IPS-NIHi7 (cell line): ENCODE measurements at regions not wholly inside any gene's neighbourhood (a gene's known extent, or its start where the extent isn't known, plus 50 kb on each side); places are given as distances from the start of the nearest gene placed in this dataset.
"Not testable (repeated sequence)": the region's sequence is repeated elsewhere in the genome, so short reads cannot be mapped to it uniquely, and the experiment has no call there.

ENCODE experiments used
- DNase-seq: peaks from one replicate; pipeline ENCODE4 v3.0.0; 2012; ENCODE audit warnings: mixed read lengths; ENCODE audit errors: extremely low spot score

GRCh38 chr3:18988614-18989229 is 159.6 kb upstream of the KCNH8 start:
- DNase-seq, result peak; percentile 42

GRCh38 chr3:18987862-18988447 is 160.4 kb upstream of the KCNH8 start:
- DNase-seq, result no peak

- no peak for DNase-seq
These were observed 161.2 kb upstream of the KCNH8 start for GRCh38 chr3:18987070-18987469.

- no peak for DNase-seq
These were observed 165.4 kb upstream of the KCNH8 start for GRCh38 chr3:18982920-18983319.

- not testable (repeated sequence) for DNase-seq
These were observed 172.2 kb upstream of the KCNH8 start for GRCh38 chr3:18976102-18976501.

DNA sequence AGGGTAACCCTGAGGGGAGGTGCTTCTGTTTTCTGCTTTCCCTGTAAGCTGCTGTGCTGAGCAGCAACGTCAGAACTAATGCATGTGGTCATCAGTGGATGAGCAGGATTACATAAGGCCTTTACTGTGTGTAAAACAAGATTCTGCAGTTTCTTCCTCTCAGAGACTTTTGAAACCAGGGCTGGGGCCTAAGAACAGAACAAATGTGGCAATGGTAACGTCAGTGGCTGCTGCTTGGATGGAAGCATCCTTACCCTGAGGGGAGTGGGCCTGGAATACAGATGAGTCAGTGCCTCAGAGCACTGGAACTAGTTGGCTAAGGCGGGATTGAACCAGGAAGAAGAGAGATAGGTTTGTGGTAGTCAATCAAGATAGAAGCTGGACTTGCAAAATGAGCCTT is 180.2 kb upstream of the KCNH8 start:
- no peak for DNase-seq

GRCh38 chr3:18965781-18966180 is 182.5 kb upstream of the KCNH8 start:
- DNase-seq, result no peak

- no peak for DNase-seq
These were observed 183.7 kb upstream of the KCNH8 start for GRCh38 chr3:18964640-18965039.

- no peak for DNase-seq
These were observed 197.0 kb upstream of the KCNH8 start for GRCh38 chr3:18951333-18951732.

GRCh38 chr3:18946524-18946923 is 201.8 kb upstream of the KCNH8 start:
- DNase-seq, result peak; percentile 65

GRCh38 chr3:18937574-18937973 is 210.7 kb upstream of the KCNH8 start:
- no peak for DNase-seq

DNA sequence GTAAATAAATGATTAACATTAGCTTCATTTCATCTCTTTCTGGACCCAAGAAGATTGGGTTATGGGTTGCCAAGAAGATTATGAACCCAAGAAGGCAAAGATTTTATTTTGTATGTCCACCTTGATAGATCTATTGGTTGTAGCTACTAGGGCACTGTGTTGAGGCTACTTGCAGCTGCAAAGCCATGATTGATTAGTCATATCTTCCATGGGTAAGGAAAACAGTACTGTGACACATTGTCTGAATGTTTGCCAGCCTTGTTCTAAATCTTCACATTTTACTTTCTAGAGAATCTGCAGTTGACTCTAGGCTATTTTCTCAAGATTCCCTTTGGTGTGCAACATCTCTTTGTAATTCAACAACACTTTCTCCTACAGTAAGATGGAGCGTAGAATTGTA is 229.2 kb upstream of the KCNH8 start:
- DNase-seq, result no peak

GRCh38 chr3:18917923-18918322 is 230.4 kb upstream of the KCNH8 start:
- DNase-seq, result no peak

DNA sequence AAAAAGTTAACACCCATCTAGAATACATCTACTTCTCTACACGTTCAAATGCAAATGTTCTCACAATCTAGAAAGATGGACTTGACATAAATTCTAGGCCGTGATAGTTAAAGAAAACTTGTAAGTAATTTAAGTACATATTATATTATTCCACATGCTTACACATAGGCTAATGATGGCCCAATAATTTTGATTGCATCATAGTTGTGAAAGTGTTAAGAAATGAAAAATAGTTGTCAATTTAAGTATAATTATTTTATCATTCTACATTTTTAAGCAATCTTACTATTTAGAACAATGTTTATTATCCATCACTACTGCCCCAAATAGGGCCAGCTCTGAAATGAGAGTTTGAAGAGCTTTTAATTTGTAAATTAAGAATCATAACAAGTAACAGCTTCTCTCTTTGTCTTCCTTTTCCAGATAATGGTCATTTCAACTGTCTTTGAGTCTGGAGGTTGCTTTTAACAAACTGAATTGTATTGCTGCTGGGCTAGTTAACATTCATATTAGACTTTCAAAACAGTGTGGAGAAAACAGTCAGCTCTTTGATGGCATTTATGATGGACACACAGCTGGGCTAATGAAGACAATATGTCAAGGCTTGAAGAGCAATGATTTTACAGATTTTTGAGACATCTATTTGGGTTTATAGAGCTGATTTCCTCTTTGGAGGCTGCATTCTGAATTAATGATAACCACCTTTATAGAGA is 246.1 kb upstream of the KCNH8 start:
- DNase-seq, result no peak

DNA sequence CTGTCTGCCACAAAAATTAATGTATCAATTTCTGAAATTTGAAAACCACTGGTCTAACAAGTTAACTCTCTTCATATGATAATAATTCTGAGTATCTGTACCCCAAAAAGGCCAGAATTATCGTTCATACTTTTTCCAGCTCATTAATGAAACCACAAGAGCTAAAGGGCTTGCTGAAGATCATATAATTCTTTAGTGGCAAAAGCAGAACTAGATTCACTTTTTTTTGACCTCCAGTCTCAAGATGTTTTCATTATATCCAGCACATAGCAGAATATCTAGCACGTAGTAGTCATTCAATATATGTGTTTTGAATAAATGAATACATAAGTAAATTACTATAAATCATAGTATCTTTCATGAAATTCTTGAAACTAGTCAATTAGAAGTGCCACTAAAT is 246.7 kb upstream of the KCNH8 start:
- no peak for DNase-seq

DNA sequence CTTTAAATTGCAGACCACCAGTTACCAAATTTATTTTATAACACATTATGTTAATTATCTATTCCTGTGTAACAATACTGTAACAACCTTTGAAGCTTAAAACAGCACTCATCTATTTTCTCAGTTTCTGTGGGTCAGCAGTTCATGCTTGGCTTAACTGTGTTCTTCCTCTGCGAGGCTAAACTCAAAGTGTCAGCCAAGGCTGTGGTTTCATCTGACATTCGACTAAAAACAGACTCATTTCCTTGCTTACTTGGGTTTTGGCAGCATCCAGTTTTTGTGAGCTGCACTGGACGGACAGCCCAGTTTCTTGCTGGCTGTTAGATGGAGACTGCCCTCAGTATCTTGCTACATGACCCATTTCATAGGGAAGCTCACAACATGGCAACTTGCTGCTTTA is 247.3 kb upstream of the KCNH8 start:
- no peak for DNase-seq

DNA sequence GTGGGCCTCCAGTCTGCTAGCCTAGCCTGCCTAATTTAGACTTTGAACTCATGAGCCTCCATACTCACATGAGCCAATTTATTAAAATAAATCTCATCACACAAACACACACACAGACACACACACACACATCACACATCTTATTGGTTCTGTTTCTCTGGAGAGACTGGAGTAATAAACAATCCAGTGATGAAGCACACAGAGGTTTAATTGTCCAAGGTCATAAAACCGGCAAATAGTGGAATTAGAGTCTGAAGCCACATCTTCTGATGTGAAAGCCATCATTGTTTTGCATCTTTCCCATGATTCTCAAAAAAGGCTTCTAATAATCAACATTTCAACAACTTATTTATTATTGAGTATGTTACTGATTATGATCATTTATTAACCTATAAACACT is 249.4 kb upstream of the KCNH8 start:
- no peak for DNase-seq

GRCh38 chr3:18892756-18893155 is 255.6 kb upstream of the KCNH8 start:
- DNase-seq, result no peak

- no peak for DNase-seq
These were observed 256.3 kb upstream of the KCNH8 start for GRCh38 chr3:18892047-18892446.

DNA sequence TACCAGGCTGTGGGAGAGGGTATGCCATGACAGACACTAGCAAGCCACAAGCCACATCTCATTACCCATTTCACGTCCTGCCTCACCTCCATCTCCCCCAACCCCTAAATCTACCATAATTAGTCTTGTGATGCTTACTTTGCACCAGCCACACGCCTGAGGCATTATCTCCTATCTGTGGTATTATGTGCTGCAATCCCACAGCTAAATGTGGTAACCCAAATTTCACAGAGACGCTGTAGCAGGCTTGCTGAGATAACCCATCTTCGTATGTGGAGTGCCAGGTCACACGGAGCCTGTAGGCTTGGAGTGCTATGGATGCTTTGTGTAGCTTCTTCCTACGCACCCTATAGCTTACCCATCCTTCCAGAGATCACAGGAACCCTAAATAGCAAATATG is 256.7 kb upstream of the KCNH8 start:
- DNase-seq, result no peak

DNA sequence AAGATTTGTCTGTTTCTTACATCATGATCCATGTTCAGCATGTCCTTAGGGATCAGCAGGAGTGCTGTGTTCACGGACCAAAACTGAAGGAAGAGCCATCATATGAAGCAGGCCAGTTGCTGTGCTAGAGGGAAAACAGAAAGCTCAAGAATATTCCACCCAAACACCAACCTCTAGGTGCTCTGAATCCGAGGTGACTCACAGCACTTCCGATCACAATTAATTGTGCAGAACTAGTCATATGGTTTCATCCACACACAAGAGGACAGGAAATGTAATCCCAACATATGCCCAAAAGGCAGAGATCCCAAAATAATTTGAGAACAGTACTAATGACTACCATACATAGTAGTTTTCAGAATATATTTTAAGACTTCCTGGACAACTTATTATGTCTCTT is 257.9 kb upstream of the KCNH8 start:
- DNase-seq, result no peak

GRCh38 chr3:18888819-18889218 is 259.5 kb upstream of the KCNH8 start:
- no peak for DNase-seq

DNA sequence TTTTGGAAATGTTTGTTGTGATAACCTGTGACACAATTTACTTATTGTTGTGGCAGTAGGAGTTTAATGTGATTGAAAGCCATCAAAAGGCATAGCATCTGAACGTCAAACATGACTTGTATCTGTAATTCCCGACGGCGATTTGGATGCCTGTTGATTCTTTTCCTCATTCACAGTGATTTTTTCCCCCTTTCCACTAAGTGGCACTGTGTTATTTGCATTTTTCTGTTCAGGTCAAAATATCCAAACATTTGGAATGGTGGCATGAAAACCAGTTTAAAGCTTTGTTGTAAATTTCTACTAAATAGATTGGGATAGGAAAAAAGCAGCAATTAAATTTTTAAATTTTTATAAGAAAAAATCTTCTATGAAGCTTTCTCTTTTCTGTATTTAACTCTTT is 259.9 kb upstream of the KCNH8 start:
- no peak for DNase-seq
